Heart left ventricle (tissue), 16 donors: ENCODE measurements at regions not wholly inside any gene's neighbourhood (a gene's known extent, or its start where the extent isn't known, plus 50 kb on each side); places are given as distances from the start of the nearest gene placed in this dataset.
A peak's percentile ranks its signal among the peaks of the same experiment; 100 is the strongest.

ENCODE experiments used
- ATAC-seq, 4 donors: fragments of 200-7000 bp; cut with Tn5 transposase; one replicate each; pipeline ENCODE4 v1.9.1; 2020 to 2022; ENCODE audit warnings: moderate library complexity in 4 of 4, mild to moderate bottlenecking in 3 of 4, moderate number of reproducible peaks in 1 of 4
- DNase-seq, 5 donors: peaks; one replicate each; pipeline ENCODE4 v3.0.0-alpha.2; 2020
- H3K27ac ChIP-seq, 12 donors: fragments of 200-600 bp; sonication (generic) in 4 of 12; one replicate each; pipeline versions ENCODE4 v1.5.0 to v1.8.0; 2016 to 2022; ENCODE audit warnings: mild to moderate bottlenecking in 2 of 12
- H3K27me3 ChIP-seq, 9 donors: fragments of 200-600 bp; sonication (generic) in 2 of 9; one replicate each; pipeline versions ENCODE4 v1.5.1 to v1.8.0; 2016 to 2022; ENCODE audit warnings: mild to moderate bottlenecking in 3 of 9
- H3K36me3 ChIP-seq, 9 donors: fragments of 200-600 bp; sonication (generic) in 2 of 9; one replicate each; pipeline versions ENCODE4 v1.5.0 to v1.8.0; 2018 to 2022; ENCODE audit warnings: mild to moderate bottlenecking in 2 of 9
- H3K4me1 ChIP-seq, 12 donors: fragments of 200-600 bp; sonication (generic) in 4 of 12; one replicate each; pipeline versions ENCODE4 v1.5.0 to v1.8.0; 2016 to 2022; ENCODE audit warnings: mild to moderate bottlenecking in 3 of 12
- H3K4me3 ChIP-seq, 12 donors: fragments of 200-600 bp; sonication (generic) in 4 of 12; one replicate each; pipeline versions ENCODE4 v1.5.0 to v1.8.0; 2017 to 2022; ENCODE audit warnings: mild to moderate bottlenecking in 9 of 12, moderate library complexity in 4 of 12
- H3K9me3 ChIP-seq, 12 donors: fragments of 200-600 bp; sonication (generic) in 4 of 12; one replicate each; pipeline versions ENCODE4 v1.5.0 to v1.8.0; 2016 to 2022; ENCODE audit warnings: mild to moderate bottlenecking in 1 of 12
- POLR2A ChIP-seq, 2 donors: fragments of 450-650 bp; IDR thresholded peaks; one replicate each; pipeline ENCODE4 v1.6.1; 2017; ENCODE audit warnings: antibody characterized with exemption in 2 of 2, mild to moderate bottlenecking in 2 of 2, moderate library complexity in 2 of 2
- WGBS, 4 donors: extraction: QIAGEN DNeasy Blood & Tissue Kit in 2 of 4; methylation state at CpG; one replicate each; pipeline versions ENCODE4 v1.1.5 to v1.1.7; 2013 to 2018; 5-methylcytosine and 5-hydroxymethylcytosine counted together
- intact Hi-C, 10 donors: fragments of 100-400 bp; cut with DNase I; formaldehyde crosslinking; loops; one replicate each; pipeline versions ENCODE4 v1.11.1 to v1.14.2; 2022
- TF ChIP-seq, protein P1 (sequence below), 12 donors: fragments of 200-600 bp; sonication (generic) in 4 of 12; IDR thresholded peaks; one replicate each; pipeline versions ENCODE4 v1.5.0 to v1.8.0; 2018 to 2022; ENCODE audit warnings: antibody characterized with exemption in 12 of 12, mild to moderate bottlenecking in 5 of 12
- donor health status: ischemic (EF 13 %, LVEDD 7.1; RV severe dilation, severe dysfunction).
- donor health status: healthy with polysubstance abuse.
- donor health status: DM: no; HTN: yes; CAD: no.
- donor health status: DM: no; HTN: no; CAD: no.
- donor health status: ischemic (EF 25% LVEDD 6.9; RV normal size, moderate dysfunction).
- donor health status: ischemic (EF 25% LVEDD 5.7; RV mildly dilated, moderate dysfunction).
- donor health status: healthy.
- donor health status: DM: yes; HTN: yes; CAD: no.
- donor health status: ischemic (EF 35%, LVEDD 5.7; RV mildly dilated, moderate dysfunction).
- donor health status: nonischemic (EF 11% LVEDD 7.7; RV severe dilation, severe dysfunction).
- donor health status: DM: yes; HTN: yes; CAD: no.
- donor health status: PGD.
- donor health status: ischemic (EF 29% LVEDD 5.4; RV normal size, mild dysfunction).
- donor health status: nonischemic (EF 23%, LVEDD 6.1; RV moderate dilation, normal function).

DNA sequence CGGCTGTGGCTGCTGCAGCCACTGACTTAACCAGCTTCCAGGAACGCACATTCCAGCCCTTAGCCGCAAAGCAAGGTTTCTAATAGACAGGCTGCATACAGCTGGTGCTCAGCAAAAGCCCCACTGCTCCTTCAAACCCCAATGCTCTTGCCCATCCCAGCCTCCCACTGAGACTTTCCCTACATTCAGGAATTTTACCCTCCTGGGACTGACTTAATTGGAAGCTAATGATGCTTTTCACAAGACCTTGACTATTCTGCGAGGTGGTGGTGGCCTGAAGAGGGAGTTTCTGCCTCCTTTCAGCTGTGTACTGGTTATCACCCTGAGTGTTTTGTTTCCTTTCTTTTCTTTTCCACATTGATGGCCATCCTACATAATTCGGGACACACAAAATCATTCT is 164.9 kb upstream of the IRX1 start:
- 67 to 75% (median 73%) methylated on average over 5 of the region's 5 CpGs for WGBS, 4 donors
- no peak for TF ChIP-seq POLR2A (IDR thresholded peaks at IDR 0.05)
- TF ChIP-seq, protein P1, sequence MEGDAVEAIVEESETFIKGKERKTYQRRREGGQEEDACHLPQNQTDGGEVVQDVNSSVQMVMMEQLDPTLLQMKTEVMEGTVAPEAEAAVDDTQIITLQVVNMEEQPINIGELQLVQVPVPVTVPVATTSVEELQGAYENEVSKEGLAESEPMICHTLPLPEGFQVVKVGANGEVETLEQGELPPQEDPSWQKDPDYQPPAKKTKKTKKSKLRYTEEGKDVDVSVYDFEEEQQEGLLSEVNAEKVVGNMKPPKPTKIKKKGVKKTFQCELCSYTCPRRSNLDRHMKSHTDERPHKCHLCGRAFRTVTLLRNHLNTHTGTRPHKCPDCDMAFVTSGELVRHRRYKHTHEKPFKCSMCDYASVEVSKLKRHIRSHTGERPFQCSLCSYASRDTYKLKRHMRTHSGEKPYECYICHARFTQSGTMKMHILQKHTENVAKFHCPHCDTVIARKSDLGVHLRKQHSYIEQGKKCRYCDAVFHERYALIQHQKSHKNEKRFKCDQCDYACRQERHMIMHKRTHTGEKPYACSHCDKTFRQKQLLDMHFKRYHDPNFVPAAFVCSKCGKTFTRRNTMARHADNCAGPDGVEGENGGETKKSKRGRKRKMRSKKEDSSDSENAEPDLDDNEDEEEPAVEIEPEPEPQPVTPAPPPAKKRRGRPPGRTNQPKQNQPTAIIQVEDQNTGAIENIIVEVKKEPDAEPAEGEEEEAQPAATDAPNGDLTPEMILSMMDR (IDR thresholded peaks at IDR 0.05) = no peak

DNA sequence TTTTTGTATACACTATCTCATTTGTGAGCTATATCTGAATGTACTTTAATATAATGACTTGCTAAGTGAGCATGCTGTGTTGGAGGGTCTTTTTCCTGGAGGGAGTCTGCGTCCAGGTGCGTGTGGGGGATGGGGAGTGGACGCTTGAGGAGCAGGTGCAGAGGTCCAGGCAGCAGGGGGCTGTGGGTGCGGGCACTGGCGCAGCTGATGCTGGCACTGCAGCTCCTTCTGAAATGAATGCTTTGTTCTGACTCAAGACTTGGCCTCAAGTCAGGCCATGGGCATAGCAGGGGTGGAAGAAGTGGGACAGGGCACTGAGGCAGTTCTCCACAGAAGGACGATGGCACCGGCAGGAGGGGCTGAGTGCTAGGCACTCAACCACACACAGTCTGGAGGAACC is 165.7 kb upstream of the IRX1 start:
- Histone ChIP-seq H3K4me1 (no peaks in the 10 kb centered on the region), H3K36me3 (no peaks in the 10 kb centered on the region), H3K9me3 (no peaks in the 10 kb centered on the region), H3K27ac (no peak overlapping the region), H3K27me3 (peaks cover 0 to 10% (median 0%) of the 10 kb centered on the region in 9 donors), H3K4me3 (no peak overlapping the region)
- intact Hi-C loops = no loop called here
- no peak for TF ChIP-seq POLR2A (IDR thresholded peaks at IDR 0.05)
- TF ChIP-seq, protein P1 (IDR thresholded peaks at IDR 0.05) = no peak
- 50 to 80% (median 60%) methylated on average over 2 to 7 of the region's 7 CpGs for WGBS, 4 donors
- no peak for DNase-seq
- ATAC-seq = no peak

More for the DNA sequence above, 164.9 kb upstream of the IRX1 start:
- ATAC-seq = no peak
- no peak overlapping the region for H3K27ac ChIP-seq
- DNase-seq = no peak
- H3K9me3 ChIP-seq = no peaks in the 10 kb centered on the region
- no peaks in the 10 kb centered on the region for H3K4me1 ChIP-seq
- H3K27me3 ChIP-seq = peaks cover 0 to 10% (median 0%) of the 10 kb centered on the region in 9 donors
- intact Hi-C loops = no loop called here
- H3K36me3 ChIP-seq = no peaks in the 10 kb centered on the region
- H3K4me3 ChIP-seq = no peak overlapping the region

DNA sequence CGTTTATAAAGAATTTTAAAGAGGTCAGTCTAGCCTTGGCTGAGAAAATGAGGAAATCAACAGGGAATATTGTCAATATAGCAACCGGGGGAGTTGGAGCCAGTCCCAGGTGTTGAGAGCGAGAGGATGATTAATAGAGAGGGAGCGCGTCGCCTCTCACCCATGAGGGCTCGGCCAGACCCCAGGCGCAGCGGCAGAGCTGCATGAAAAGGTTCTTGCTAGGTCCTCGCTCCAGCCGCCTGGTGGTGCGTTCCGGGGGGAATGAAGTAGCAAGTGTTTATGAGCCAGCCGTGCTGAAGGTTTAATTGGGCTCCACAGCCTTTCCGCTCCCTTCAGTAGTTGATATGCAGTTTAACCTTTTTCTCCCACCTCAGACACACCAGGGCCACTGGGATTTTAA is 167.3 kb upstream of the IRX1 start:
- H3K36me3 ChIP-seq = no peaks in the 10 kb centered on the region
- TF ChIP-seq, protein P1 (IDR thresholded peaks at IDR 0.05) = no peak
- TF ChIP-seq POLR2A (IDR thresholded peaks at IDR 0.05) = no peak
- intact Hi-C loops = no loop called here
- DNase-seq (no peak), ATAC-seq (no peak)
- H3K27ac ChIP-seq = no peak overlapping the region
- H3K27me3 ChIP-seq = peaks cover 0 to 10% (median 0%) of the 10 kb centered on the region in 9 donors
- 43 to 56% (median 50%) methylated on average over 15 of the region's 15 CpGs for WGBS, 4 donors
- peaks cover 0 to 5% (median 0%) of the 10 kb centered on the region in 12 donors for H3K9me3 ChIP-seq
- no peak overlapping the region for H3K4me3 ChIP-seq
- H3K4me1 ChIP-seq = no peaks in the 10 kb centered on the region

DNA sequence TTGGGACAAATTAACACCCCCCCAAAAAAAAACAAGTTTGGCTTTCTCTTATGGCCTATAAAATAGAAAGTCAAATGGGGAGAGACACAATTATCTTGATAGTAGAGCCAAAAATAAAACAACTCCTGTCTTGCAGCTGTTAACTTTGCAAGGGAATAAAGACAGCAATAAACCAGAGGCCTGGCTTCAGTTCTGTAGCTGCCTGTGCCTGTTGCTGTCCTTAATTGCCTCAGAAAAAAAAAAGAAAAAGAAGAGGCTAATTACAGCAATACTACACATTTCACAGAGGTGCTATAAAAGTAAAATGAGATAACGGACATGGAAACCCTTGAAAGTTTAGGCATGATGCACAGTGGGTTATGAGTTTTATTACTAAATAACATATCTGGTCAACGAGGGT is 170.7 kb upstream of the IRX1 start:
- no peak overlapping the region for H3K27ac ChIP-seq
- no peak for TF ChIP-seq POLR2A (IDR thresholded peaks at IDR 0.05)
- TF ChIP-seq, protein P1 (IDR thresholded peaks at IDR 0.05) = no peak
- 30 to 65% (median 48%) methylated on average over 2 of the region's 2 CpGs for WGBS, 4 donors
- no peaks in the 10 kb centered on the region for H3K36me3 ChIP-seq
- no peaks in the 10 kb centered on the region for H3K4me1 ChIP-seq
- no peak for DNase-seq
- no peak overlapping the region for H3K4me3 ChIP-seq
- H3K9me3 ChIP-seq = peaks cover 0 to 11% (median 0%) of the 10 kb centered on the region in 12 donors
- intact Hi-C loops = no loop called here
- ATAC-seq = peak in 1 of 4 donors; percentile 28
- peaks cover 0 to 6% (median 0%) of the 10 kb centered on the region in 9 donors for H3K27me3 ChIP-seq
